T47D (cell line): ENCODE measurements at regions not wholly inside any gene's neighbourhood (a gene's known extent, or its start where the extent isn't known, plus 50 kb on each side); places are given as distances from the start of the nearest gene placed in this dataset.
"Not testable (repeated sequence)": the region's sequence is repeated elsewhere in the genome, so short reads cannot be mapped to it uniquely, and the experiment has no call there.

Source experiments
- DNase-seq, 2 experiments: peaks; one replicate each; pipeline versions ENCODE4 v3.0.0 to v3.0.0-alpha.2; 2011 to 2012; ENCODE audit warnings: low read depth in 1 of 2, low spot score in 1 of 2
- JUND ChIP-seq: IDR thresholded peaks from 2 replicates; pipeline ENCODE4 v1.6.1; 2012; ENCODE audit warnings: low read depth
- in situ Hi-C: cut with HindIII; loops from 2 replicates; pipeline ENCODE4 v1.10.0; 2016; ENCODE audit warnings: low sequenced_read_pairs, low pct_unique_long_range_greater_than_20kb

- in situ Hi-C loops: no loop called here
- DNase-seq: peak in 1 of 2 experiments; percentile 30
- TF ChIP-seq JUND: no peak
Observed at GRCh38 chr15:81888748-81889484, 156.9 kb downstream of the MEX3B start.

DNA sequence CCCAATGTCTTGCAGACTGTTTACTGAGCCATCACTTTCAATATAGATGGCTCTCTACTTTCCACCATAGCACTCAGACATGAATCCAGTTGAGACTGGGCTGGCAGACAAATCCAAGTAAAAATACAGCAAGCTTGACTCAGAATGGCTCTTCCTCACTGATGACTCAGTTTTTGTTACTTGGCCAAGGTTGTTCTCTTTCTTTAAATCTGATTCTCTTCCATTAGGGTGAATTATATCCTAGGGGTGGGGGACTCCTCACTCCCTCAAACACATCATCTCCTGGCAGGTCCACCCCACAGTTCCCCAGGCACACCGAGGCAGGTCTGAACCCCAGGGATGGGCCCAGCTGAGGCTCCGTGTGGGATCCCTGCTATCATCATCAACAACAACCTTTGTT lies 157.9 kb downstream of the MEX3B start:
- in situ Hi-C loops: no loop called here
- DNase-seq: no peak
- TF ChIP-seq JUND: no peak

GRCh38 chr15:81887188-81887587 lies 158.6 kb downstream of the MEX3B start:
- in situ Hi-C loops, DNase-seq: not testable (repeated sequence)

DNA sequence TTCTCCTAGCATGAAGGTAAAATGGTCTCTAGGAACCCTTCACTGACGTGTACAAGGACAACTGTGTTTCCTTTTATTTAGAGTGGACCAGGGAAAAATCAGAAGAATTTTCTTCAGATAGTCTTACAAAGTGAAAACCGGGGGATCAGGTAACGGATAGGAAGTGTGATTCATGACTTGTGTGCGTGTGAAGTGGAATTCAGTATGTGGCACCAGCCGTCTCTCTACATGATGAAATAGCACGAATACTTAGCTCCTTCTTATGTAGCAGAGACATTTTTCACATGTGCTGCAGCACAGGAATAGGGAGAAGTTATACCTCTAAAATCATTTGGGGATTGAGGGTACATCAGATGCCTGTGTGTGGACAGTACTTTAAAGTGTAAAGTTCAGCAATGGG lies 159.2 kb downstream of the MEX3B start:
- in situ Hi-C loops: no loop called here
- no peak for TF ChIP-seq JUND
- no peak for DNase-seq

- no peak for DNase-seq
- in situ Hi-C loops: no loop called here
- no peak for TF ChIP-seq JUND
Observed at GRCh38 chr15:81886080-81886479, 159.7 kb downstream of the MEX3B start.

DNA sequence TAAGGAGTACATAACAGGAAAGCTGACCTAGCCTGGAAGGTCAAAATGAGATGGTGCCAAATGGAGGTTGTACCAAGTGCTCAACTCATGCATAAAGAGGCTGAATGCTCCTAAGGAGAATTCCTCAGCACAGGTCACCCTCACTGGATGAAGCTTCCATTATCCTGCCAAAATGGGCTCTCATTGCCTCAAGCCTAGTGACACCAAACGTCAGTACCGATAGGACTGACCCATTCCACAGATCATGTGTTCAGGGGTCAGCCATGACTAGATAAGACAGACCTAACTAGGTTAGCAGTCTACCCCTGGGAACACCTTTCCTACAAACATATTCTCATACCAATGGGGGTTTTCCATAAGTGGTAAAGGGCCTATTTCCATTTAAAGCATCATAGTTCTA lies 160.7 kb downstream of the MEX3B start:
- in situ Hi-C loops: no loop called here
- no peak for DNase-seq
- no peak for TF ChIP-seq JUND

- in situ Hi-C loops: no loop called here
- no peak for TF ChIP-seq JUND
- DNase-seq: no peak
Observed at GRCh38 chr15:81882504-81882903, 163.3 kb downstream of the MEX3B start.

DNA sequence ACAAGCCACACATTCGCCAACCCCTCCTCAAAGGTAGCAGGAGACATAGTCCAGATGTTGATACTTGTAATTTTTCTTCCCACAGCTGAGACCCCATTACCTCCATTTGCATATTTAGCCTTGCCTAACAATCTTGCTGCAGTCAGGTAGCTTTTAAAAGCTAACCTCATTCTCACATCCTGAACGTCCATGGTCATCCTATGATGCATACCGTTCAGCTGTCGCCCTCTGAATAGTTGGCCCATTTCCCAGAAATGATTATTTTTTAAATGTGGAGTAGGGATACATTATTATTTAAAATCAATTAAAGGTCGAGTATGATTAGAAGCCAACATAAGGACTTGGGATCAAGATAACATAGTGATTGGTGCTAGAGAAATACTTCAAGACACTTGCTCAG lies 165.0 kb downstream of the MEX3B start:
- in situ Hi-C loops: no loop called here
- no peak for TF ChIP-seq JUND
- no peak for DNase-seq

DNA sequence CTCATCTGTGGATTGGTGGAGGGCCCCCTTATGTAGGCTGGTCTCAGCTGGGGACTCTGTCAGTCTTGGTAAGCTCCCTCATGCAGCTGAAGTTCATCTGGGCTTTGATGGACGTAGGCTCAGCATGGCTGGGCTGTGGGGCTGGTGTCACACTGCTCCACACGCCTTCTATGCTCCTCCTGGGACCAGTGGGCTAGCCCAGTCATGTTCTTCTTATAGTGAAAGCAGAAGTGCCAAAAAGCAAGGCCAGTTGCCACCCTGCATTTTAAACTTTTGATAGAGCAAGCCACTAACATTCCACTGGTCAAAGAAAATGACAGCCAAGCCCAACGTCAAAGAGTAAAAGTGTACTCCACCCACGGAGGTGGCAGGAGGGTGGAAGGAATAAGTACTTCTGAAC lies 165.5 kb downstream of the MEX3B start:
- no peak for TF ChIP-seq JUND
- DNase-seq: no peak
- in situ Hi-C loops: no loop called here

- in situ Hi-C loops, DNase-seq: not testable (repeated sequence)
Observed at GRCh38 chr15:81875717-81876116, 170.1 kb downstream of the MEX3B start.

DNA sequence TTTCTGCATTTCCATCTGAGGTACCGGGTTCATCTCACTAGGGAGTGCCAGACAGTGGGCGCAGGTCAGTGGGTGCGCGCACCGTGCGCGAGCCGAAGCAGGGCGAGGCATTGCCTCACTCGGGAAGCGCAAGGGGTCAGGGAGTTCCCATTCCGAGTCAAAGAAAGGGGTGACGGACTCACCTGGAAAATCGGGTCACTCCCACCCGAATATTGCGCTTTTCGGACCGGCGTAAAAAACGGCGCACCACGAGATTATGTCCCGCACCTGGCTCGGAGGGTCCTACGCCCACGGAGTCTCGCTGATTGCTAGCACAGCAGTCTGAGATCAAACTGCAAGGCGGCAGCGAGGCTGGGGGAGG lies 175.1 kb downstream of the MEX3B start:
- in situ Hi-C loops, DNase-seq: not testable (repeated sequence)

- DNase-seq, in situ Hi-C loops: not testable (repeated sequence)
Observed at GRCh38 chr15:81870062-81870745, 175.6 kb downstream of the MEX3B start.

- DNase-seq: no peak
- TF ChIP-seq JUND: no peak
- in situ Hi-C loops: no loop called here
Observed at GRCh38 chr15:81869161-81869954, 176.5 kb downstream of the MEX3B start.
